Activated CD4-positive, alpha-beta T cell treated with anti-CD3 and anti-CD28 coated beads, Interleukin-2, amount 50 U/mL, for 24 hours (primary cell): ENCODE measurements at regions not wholly inside any gene's neighbourhood (a gene's known extent, or its start where the extent isn't known, plus 50 kb on each side); places are given as distances from the start of the nearest gene placed in this dataset.
"Not testable (repeated sequence)": the region's sequence is repeated elsewhere in the genome, so short reads cannot be mapped to it uniquely, and the experiment has no call there.

ENCODE experiments used
- DNase-seq, 2 donors: peaks; one replicate each; pipeline ENCODE4 v3.0.0-alpha.2; 2020; ENCODE audit warnings: low read depth in 1 of 2, low spot score in 1 of 2

GRCh38 chr6:44000164-44000842 lies 126.9 kb downstream of the MRPL14 start:
- DNase-seq: no peak

- DNase-seq: no peak
Measured at GRCh38 chr6:43999628-44000027, 127.6 kb downstream of the MRPL14 start.

GRCh38 chr6:43998592-43999243 lies 128.5 kb downstream of the MRPL14 start:
- not testable (repeated sequence) for DNase-seq

- not testable (repeated sequence) for DNase-seq
Measured at GRCh38 chr6:43997990-43998585, 129.2 kb downstream of the MRPL14 start.

- no peak for DNase-seq
Measured at GRCh38 chr6:43997345-43997677, 129.9 kb downstream of the MRPL14 start.

- DNase-seq: no peak
Measured at GRCh38 chr6:43996618-43997344, 130.5 kb downstream of the MRPL14 start.

GRCh38 chr6:43995137-43995536 lies 132.1 kb downstream of the MRPL14 start:
- DNase-seq: no peak

- no peak for DNase-seq
Measured at GRCh38 chr6:43993881-43994523, 133.2 kb downstream of the MRPL14 start.

- DNase-seq: no peak
Measured at GRCh38 chr6:43992783-43993644, 134.2 kb downstream of the MRPL14 start.

GRCh38 chr6:43992126-43992663 lies 135.1 kb downstream of the MRPL14 start:
- no peak for DNase-seq

- no peak for DNase-seq
Measured at GRCh38 chr6:43990627-43991619, 136.3 kb downstream of the MRPL14 start.

GRCh38 chr6:43990275-43990626 lies 137.0 kb downstream of the MRPL14 start:
- DNase-seq: no peak

- DNase-seq: no peak
Measured at GRCh38 chr6:43989581-43990146, 137.6 kb downstream of the MRPL14 start.

GRCh38 chr6:43988801-43989200 lies 138.5 kb downstream of the MRPL14 start:
- no peak for DNase-seq

- DNase-seq: no peak
Measured at GRCh38 chr6:43987838-43988439, 139.3 kb downstream of the MRPL14 start.

GRCh38 chr6:43986177-43986825 lies 141.0 kb downstream of the MRPL14 start:
- no peak for DNase-seq

GRCh38 chr6:43985329-43985728 lies 141.9 kb downstream of the MRPL14 start:
- no peak for DNase-seq
